Thoracic aorta (tissue), 2 donors: ENCODE measurements at regions not wholly inside any gene's neighbourhood (a gene's known extent, or its start where the extent isn't known, plus 50 kb on each side); places are given as distances from the start of the nearest gene placed in this dataset.

ENCODE experiments used
- ATAC-seq: fragments of 150-250 bp; one replicate; pipeline ENCODE4 v1.8.0; 2017; ENCODE audit warnings: low read depth; ENCODE audit not compliant: insufficient number of reproducible peaks, low FRiP score
- DNase-seq: peaks from one replicate; pipeline ENCODE4 v3.0.0-alpha.2; 2020; ENCODE audit warnings: low spot score
- H3K27ac ChIP-seq, 2 donors: fragments of 200-600 bp; sonication (generic); 1 replicate in 1 of 2; 2 replicates in 1 of 2; pipeline ENCODE4 v1.5.1; 2016; ENCODE audit warnings: mild to moderate bottlenecking in 2 of 2, moderate library complexity in 2 of 2
- H3K27me3 ChIP-seq: fragments of 200-600 bp; sonication (generic); replicated peaks from 2 replicates; pipeline ENCODE4 v1.6.0; 2016; ENCODE audit warnings: mild to moderate bottlenecking; ENCODE audit not compliant: insufficient read depth
- H3K36me3 ChIP-seq: fragments of 200-600 bp; sonication (generic); one replicate; pipeline ENCODE4 v1.5.1; 2016
- H3K4me1 ChIP-seq, 2 donors: fragments of 200-600 bp; sonication (generic); 1 replicate in 1 of 2; 2 replicates in 1 of 2; pipeline versions ENCODE4 v1.5.1 to v1.6.0; 2016; ENCODE audit warnings: low read depth in 2 of 2, mild to moderate bottlenecking in 1 of 2; ENCODE audit not compliant: control insufficient read depth in 1 of 2
- H3K4me3 ChIP-seq: fragments of 200-600 bp; sonication (generic); 2 replicates; pipeline ENCODE4 v1.5.1; 2016; ENCODE audit warnings: mild to moderate bottlenecking
- H3K9me3 ChIP-seq: fragments of 200-600 bp; sonication (generic); 2 replicates; pipeline ENCODE4 v1.5.1; 2016
- CTCF ChIP-seq: fragments of 200-600 bp; sonication (generic); IDR thresholded peaks from one replicate; pipeline ENCODE4 v1.5.1; 2019; ENCODE audit warnings: antibody characterized with exemption

- ATAC-seq (no peak), DNase-seq (no peak)
- no peaks in the 10 kb centered on the region for H3K27me3 ChIP-seq
- TF ChIP-seq CTCF, result no peak
- no peaks in the 10 kb centered on the region for H3K4me1 ChIP-seq
- no peak overlapping the region for H3K4me3 ChIP-seq
- H3K9me3 ChIP-seq, result no peaks in the 10 kb centered on the region
- no peaks in the 10 kb centered on the region for H3K36me3 ChIP-seq
- no peak overlapping the region for H3K27ac ChIP-seq
Measured at GRCh38 chr6:88519301-88520016, 353.3 kb upstream of the CNR1 start.

GRCh38 chr6:88517737-88518136 is 351.6 kb upstream of the CNR1 start:
- ATAC-seq, result no peak
- no peaks in the 10 kb centered on the region for H3K4me1 ChIP-seq
- no peaks in the 10 kb centered on the region for H3K9me3 ChIP-seq
- no peak overlapping the region for H3K27ac ChIP-seq
- no peak for TF ChIP-seq CTCF
- DNase-seq, result no peak
- H3K36me3 ChIP-seq, result no peaks in the 10 kb centered on the region
- no peak overlapping the region for H3K4me3 ChIP-seq
- no peaks in the 10 kb centered on the region for H3K27me3 ChIP-seq

DNA sequence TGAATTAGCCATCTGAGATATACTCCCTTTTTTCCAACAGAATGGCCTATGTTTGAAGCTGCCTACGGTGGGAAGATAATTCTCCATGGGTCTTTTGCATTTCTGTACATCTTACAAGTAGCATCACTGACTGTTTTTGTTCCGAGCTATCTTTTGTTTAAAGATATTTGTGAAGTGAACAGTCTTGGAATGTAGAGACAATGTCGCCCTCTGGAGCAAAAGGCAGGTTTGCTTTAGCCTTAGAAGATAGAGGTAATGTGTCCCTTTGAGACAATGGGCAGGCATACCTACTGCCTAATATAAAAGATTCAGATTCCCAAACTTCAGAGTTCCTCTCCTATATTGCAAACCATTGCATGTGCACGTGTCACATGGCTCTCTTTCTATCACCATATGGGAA is 347.8 kb upstream of the CNR1 start:
- H3K36me3 ChIP-seq, result no peaks in the 10 kb centered on the region
- no peak for DNase-seq
- no peak overlapping the region for H3K27ac ChIP-seq
- no peaks in the 10 kb centered on the region for H3K4me1 ChIP-seq
- H3K27me3 ChIP-seq, result no peaks in the 10 kb centered on the region
- no peak for ATAC-seq
- TF ChIP-seq CTCF, result no peak
- no peaks in the 10 kb centered on the region for H3K9me3 ChIP-seq
- H3K4me3 ChIP-seq, result no peak overlapping the region

GRCh38 chr6:88513471-88513870 is 347.3 kb upstream of the CNR1 start:
- no peaks in the 10 kb centered on the region for H3K4me1 ChIP-seq
- no peak for ATAC-seq
- no peaks in the 10 kb centered on the region for H3K9me3 ChIP-seq
- no peak for DNase-seq
- H3K36me3 ChIP-seq, result no peaks in the 10 kb centered on the region
- no peak for TF ChIP-seq CTCF
- H3K4me3 ChIP-seq, result no peak overlapping the region
- H3K27ac ChIP-seq, result no peak overlapping the region
- H3K27me3 ChIP-seq, result no peaks in the 10 kb centered on the region

GRCh38 chr6:88512951-88513350 is 346.8 kb upstream of the CNR1 start:
- TF ChIP-seq CTCF, result no peak
- no peak overlapping the region for H3K27ac ChIP-seq
- H3K4me1 ChIP-seq, result no peaks in the 10 kb centered on the region
- no peaks in the 10 kb centered on the region for H3K27me3 ChIP-seq
- no peak overlapping the region for H3K4me3 ChIP-seq
- H3K36me3 ChIP-seq, result no peaks in the 10 kb centered on the region
- ATAC-seq (no peak), DNase-seq (no peak)
- no peaks in the 10 kb centered on the region for H3K9me3 ChIP-seq
